DND-41 (cell line): ENCODE measurements at regions not wholly inside any gene's neighbourhood (a gene's known extent, or its start where the extent isn't known, plus 50 kb on each side); places are given as distances from the start of the nearest gene placed in this dataset.

ENCODE experiments used
- CTCF ChIP-seq: IDR thresholded peaks from 2 replicates; pipeline ENCODE4 v1.5.1; 2012; ENCODE audit warnings: borderline replicate concordance, low read length, moderate library complexity, mild to moderate bottlenecking; ENCODE audit not compliant: poor library complexity, severe bottlenecking; ENCODE audit errors: extremely low read depth
- EZH2 ChIP-seq: IDR thresholded peaks from 3 replicates; pipeline ENCODE4 v1.6.1; 2012; ENCODE audit warnings: borderline replicate concordance, low read depth, mild to moderate bottlenecking, moderate library complexity, low read length, inconsistent platforms; ENCODE audit not compliant: severe bottlenecking

- TF ChIP-seq CTCF: no peak
- TF ChIP-seq EZH2: no peak
Observed at GRCh38 chr20:11431621-11432020, 486.1 kb upstream of the BTBD3 start.
